Right kidney (tissue), 1 donor: ENCODE measurements at regions not wholly inside any gene's neighbourhood (a gene's known extent, or its start where the extent isn't known, plus 50 kb on each side); places are given as distances from the start of the nearest gene placed in this dataset.

ENCODE experiments used
- DNase-seq: peaks from one replicate; pipeline ENCODE4 v3.0.0-alpha.2; 2016

GRCh38 chr22:34914846-34915245 lies 151.1 kb upstream of the ISX start:
- no peak for DNase-seq

GRCh38 chr22:34917239-34917638 lies 148.7 kb upstream of the ISX start:
- no peak for DNase-seq

DNA sequence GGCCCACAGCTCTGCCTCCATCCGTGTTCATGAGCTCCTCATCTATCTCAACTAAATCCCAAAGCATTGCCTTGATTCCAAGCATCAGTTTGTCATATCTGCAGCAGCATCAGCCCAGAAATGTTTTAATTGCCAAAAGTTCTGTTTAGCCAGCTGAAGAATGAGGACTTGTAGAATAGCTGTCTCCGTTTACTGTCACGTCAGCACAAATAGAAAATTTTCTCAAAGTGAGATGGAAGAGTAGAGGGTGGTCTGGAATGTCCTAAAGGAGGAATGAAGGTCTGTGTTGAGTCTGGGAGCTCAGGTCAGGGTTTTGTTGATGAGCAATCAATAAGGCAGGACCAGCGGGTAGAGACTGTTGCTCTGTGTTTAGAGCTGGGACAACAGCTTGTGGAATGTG lies 134.9 kb upstream of the ISX start:
- DNase-seq = no peak

DNA sequence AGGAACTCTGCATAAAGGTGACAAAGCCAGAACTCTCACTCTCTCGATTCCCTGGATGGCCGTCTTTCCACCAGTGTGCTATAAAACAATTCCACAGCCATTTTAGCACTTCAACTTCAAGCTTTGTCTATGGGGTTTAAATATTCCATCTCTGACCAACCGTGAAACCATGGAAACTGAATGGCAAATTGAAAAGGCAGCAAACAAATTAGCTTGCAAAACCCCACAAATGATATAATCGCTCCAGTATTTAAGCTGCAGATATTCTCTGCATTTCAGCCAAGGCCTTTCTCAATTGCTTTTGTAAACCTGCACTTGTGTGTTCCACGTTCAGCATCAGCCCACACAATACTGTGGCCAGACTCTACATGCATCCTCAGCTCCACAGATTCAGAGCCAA lies 131.7 kb upstream of the ISX start:
- DNase-seq = no peak

- DNase-seq = no peak
These were observed 122.1 kb upstream of the ISX start for GRCh38 chr22:34943830-34944229.

- DNase-seq = no peak
These were observed 119.5 kb upstream of the ISX start for GRCh38 chr22:34946339-34946985.

DNA sequence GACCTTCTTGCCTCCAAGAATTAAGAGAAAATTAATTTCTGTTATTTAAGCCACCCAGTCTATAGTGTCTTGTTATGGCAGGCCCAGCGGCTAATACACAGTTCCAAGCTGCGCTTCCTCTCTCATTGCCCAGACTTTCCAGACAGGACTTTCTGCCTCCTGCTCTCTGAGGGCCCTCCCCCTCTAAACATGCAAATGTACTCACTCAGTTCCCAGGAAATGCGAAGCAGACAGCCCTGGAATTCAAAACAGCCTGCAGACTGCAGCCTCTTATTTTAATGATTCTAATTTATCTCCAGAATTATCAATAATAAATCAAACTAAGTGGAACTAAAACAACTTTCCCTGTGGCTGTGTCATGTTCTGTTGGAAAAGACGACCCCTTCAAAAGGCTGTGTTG lies 115.5 kb upstream of the ISX start:
- peak; percentile 60 for DNase-seq

- DNase-seq = no peak
These were observed 114.7 kb upstream of the ISX start for GRCh38 chr22:34951212-34951611.

GRCh38 chr22:34960005-34960404 lies 106.0 kb upstream of the ISX start:
- no peak for DNase-seq

- no peak for DNase-seq
These were observed 98.9 kb upstream of the ISX start for GRCh38 chr22:34966980-34967565.

- DNase-seq = no peak
These were observed 96.8 kb upstream of the ISX start for GRCh38 chr22:34969001-34969790.

- no peak for DNase-seq
These were observed 94.5 kb upstream of the ISX start for GRCh38 chr22:34971456-34971855.

GRCh38 chr22:34972191-34972897 lies 93.6 kb upstream of the ISX start:
- DNase-seq = no peak

- DNase-seq = no peak
These were observed 92.9 kb upstream of the ISX start for GRCh38 chr22:34973016-34973415.

GRCh38 chr22:34973926-34974325 lies 92.0 kb upstream of the ISX start:
- DNase-seq = no peak

GRCh38 chr22:34975721-34976120 lies 90.2 kb upstream of the ISX start:
- no peak for DNase-seq

- no peak for DNase-seq
These were observed 89.5 kb upstream of the ISX start for GRCh38 chr22:34976474-34976873.

DNA sequence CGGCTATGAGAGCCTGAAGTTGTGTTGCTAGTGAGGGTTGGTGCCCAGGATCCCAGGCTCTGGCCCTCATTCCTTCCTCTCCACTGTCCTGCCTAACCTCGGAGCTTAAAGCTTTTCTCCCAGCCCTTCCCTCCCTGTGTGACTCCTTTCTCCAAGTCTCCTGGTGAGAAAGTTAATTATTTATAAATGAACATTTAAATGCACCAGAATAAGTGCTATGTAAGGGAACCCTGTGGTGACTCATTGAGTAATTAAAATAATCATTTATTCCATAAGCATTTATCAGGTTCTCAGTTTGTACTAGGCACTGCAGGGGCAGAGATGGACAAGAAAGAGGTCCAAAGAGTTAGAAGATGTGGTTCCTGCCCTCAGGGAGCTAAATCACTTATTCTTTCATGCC lies 89.1 kb upstream of the ISX start:
- no peak for DNase-seq

DNA sequence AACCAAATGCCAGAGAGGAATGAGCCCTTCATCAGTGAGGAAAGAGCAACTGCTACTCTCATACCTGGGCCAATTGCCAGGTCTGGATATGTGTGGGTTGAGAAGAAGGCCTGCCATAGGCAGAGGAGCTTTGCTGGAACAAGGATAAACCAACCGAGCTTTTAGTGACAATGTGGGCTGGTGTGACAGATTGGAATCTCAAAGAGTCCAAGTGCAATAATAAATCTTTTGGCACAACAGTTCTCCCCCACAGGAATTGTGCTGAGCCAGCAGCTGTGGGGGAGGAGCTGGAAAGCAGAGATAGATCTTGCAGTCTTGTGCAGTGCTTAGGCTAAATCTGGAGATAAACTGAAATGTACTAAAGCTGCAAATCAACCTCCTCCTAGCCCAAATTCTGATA lies 79.4 kb upstream of the ISX start:
- DNase-seq = no peak

GRCh38 chr22:34992672-34993071 lies 73.3 kb upstream of the ISX start:
- DNase-seq = no peak

- DNase-seq = no peak
These were observed 72.4 kb upstream of the ISX start for GRCh38 chr22:34993548-34993947.

GRCh38 chr22:34997633-34998299 lies 68.2 kb upstream of the ISX start:
- no peak for DNase-seq

- DNase-seq = no peak
These were observed 67.0 kb upstream of the ISX start for GRCh38 chr22:34998921-34999320.
